AG10803 (cell line): ENCODE measurements at regions not wholly inside any gene's neighbourhood (a gene's known extent, or its start where the extent isn't known, plus 50 kb on each side); places are given as distances from the start of the nearest gene placed in this dataset.

Experiments used
- DNase-seq: peaks from one replicate; pipeline ENCODE4 v3.0.0; 2010; ENCODE audit warnings: low read depth
- H3K4me3 ChIP-seq: 2 replicates; pipeline ENCODE4 v1.5.1; 2011; ENCODE audit warnings: mild to moderate bottlenecking, low read length, control low read depth
- CTCF ChIP-seq: conservative IDR thresholded peaks from 2 replicates; pipeline ENCODE4 v1.5.1; 2011; ENCODE audit warnings: mild to moderate bottlenecking, low read length, control low read depth, inconsistent platforms

GRCh38 chr22:48320048-48320682 lies 1507.5 kb downstream of the BRD1 start:
- DNase-seq: no peak
- H3K4me3 ChIP-seq: no peak overlapping the region
- TF ChIP-seq CTCF: no peak

GRCh38 chr22:48319321-48320047 lies 1508.2 kb downstream of the BRD1 start:
- no peak for DNase-seq
- no peak for TF ChIP-seq CTCF
- H3K4me3 ChIP-seq: no peak overlapping the region

- H3K4me3 ChIP-seq: no peak overlapping the region
- no peak for TF ChIP-seq CTCF
- no peak for DNase-seq
These were observed 1508.9 kb downstream of the BRD1 start for GRCh38 chr22:48318575-48319320.

GRCh38 chr22:48318173-48318572 lies 1509.5 kb downstream of the BRD1 start:
- DNase-seq: no peak
- TF ChIP-seq CTCF: no peak
- no peak overlapping the region for H3K4me3 ChIP-seq

GRCh38 chr22:48316257-48317250 lies 1511.1 kb downstream of the BRD1 start:
- no peak for TF ChIP-seq CTCF
- no peak for DNase-seq
- no peak overlapping the region for H3K4me3 ChIP-seq

GRCh38 chr22:48315439-48316256 lies 1512.0 kb downstream of the BRD1 start:
- H3K4me3 ChIP-seq: no peak overlapping the region
- TF ChIP-seq CTCF: no peak
- DNase-seq: no peak
